GM18498 (cell line): ENCODE measurements at regions not wholly inside any gene's neighbourhood (a gene's known extent, or its start where the extent isn't known, plus 50 kb on each side); places are given as distances from the start of the nearest gene placed in this dataset.
"Not testable (repeated sequence)": the region's sequence is repeated elsewhere in the genome, so short reads cannot be mapped to it uniquely, and the experiment has no call there.

Source experiments
- ATAC-seq: cut with Tn5 transposase; IDR thresholded peaks from one replicate; pipeline ENCODE4 v1.9.1; 2021; ENCODE audit warnings: mild to moderate bottlenecking, moderate library complexity; ENCODE audit not compliant: unreplicated experiment

DNA sequence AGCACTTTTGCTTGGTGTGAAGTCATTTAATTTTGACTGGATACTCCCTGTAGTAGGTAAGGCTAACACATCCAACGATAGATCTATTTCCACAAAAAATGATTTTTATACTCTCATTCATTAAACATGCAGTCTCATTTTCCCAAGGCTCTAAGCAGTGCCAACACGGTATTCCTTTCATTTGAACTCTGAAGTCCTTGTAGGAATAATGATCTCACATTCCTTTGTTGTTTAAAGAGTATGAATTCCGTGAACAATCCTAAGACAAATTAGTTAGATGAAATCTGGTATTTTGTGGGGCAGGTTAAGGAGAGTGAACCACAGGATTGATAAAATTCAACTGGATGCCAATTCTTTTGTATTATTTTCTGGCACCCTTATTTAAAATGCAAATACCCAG, 66.6 kb downstream of the LACC1 start:
- ATAC-seq, result no peak

GRCh38 chr13:43947897-43948458, 68.3 kb downstream of the LACC1 start:
- ATAC-seq, result no peak

DNA sequence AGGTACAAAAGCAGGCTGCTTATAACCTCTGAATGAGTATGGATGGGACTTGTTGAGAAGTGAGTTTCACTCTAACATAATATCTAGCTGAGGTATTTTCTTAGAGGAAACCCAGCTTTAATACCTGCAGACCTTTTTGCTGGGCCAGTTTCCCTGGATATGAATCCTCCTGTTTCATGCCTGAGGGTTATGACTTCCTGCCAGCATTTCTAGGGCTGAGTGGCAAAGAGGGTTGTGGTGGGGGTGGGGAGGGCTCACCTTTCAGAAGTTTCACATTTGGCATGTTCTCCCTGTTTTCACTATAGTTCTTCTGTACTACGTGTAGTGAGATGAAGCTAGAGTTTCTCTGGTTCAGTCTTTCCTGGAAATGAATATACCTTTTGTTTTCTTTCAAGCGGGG, 73.7 kb downstream of the LACC1 start:
- ATAC-seq, result no peak

DNA sequence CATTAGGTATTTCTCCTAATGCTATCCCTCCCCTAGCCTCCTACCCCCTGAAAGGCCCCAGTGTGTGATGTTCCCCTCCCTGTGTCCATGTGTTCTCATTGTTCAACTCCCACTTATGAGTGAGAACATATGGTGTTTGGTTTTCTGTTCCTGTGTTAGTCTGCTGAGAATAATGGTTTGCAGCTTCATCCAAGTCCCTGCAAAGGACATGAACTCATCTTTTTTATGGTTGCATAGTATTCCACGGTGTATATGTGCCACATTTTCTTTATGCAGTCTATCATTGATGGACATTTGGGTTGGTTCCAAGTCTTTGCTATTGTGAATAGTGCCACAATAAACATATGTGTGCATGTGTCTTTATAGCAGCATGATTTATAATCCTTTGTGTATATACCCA, 77.3 kb downstream of the LACC1 start:
- not testable (repeated sequence) for ATAC-seq

DNA sequence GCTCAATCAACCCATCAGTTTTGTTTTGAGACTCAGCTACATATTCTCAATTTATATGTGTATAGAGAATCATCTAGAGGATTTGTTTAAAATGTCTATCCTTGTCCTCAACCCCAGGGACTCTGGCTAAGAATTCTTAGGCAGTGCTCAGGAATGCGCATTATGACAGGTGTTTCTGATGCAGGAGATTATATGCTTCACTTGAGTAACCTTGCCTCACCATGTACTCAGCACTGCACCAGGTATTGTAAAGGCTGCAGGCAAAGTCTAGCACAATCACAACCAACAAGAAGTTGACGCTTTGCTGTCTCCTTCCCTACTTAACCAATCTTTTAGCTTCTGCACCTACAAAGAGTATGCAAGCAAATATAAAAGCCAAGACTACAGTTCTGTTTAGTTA, 79.6 kb downstream of the LACC1 start:
- no peak for ATAC-seq

GRCh38 chr13:43961909-43962308, 82.2 kb downstream of the LACC1 start:
- no peak for ATAC-seq

DNA sequence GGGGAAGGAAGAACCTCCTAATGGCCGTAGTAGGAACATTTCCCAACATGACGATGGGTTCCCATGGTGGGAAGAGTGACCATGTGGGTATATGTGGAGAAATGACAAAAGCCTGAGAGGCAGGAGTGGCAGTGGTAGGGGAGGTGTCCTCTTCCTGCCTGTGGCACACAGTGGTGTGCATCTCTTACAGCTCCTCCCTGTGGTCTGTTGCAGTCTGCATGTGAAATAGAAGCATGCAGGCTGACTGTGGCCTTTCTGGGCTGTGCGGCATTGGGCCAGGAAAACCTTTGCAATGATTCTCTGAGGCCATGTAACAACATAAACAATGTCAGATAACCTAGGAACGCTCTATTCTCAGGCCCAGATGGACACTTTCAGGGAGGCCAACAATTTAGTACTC, 84.0 kb downstream of the LACC1 start:
- ATAC-seq, result no peak

DNA sequence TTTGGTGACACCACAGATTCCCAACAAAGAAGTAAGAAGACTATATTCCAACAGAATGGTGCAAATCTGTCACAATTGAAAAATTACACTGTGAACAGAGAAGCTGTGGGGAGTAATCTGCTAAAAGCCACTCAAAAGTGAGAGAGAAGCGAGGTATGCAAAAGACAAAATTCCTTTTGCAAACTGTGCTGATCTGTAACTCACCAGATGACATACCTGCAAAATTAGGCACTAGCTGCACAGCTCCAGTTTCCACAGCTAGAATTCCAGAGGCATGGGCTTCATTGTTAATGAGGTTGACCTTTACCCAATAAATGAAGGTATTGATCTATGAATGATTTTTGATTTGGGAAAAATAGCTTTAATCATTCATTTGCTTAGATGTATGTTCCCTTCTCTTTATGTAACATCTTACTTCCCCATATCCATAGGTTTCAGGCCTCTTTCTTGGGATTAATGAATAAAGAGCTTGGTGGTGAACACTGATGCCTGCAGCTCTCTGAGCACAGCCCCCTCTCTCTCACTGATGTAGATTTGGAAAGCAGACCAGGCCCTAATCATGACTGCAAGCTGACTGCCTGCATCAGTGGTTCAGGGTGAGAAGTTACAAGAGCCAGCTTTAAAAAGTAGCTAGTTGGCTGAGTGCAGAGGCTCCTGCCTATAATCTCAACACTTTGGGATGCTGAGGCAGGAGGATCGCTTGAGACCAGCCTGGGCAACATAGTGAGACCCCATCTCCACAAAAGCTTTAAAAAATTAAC, 85.2 kb downstream of the LACC1 start:
- ATAC-seq, result no peak

GRCh38 chr13:43965459-43965845, 85.7 kb downstream of the LACC1 start:
- ATAC-seq, result no peak

DNA sequence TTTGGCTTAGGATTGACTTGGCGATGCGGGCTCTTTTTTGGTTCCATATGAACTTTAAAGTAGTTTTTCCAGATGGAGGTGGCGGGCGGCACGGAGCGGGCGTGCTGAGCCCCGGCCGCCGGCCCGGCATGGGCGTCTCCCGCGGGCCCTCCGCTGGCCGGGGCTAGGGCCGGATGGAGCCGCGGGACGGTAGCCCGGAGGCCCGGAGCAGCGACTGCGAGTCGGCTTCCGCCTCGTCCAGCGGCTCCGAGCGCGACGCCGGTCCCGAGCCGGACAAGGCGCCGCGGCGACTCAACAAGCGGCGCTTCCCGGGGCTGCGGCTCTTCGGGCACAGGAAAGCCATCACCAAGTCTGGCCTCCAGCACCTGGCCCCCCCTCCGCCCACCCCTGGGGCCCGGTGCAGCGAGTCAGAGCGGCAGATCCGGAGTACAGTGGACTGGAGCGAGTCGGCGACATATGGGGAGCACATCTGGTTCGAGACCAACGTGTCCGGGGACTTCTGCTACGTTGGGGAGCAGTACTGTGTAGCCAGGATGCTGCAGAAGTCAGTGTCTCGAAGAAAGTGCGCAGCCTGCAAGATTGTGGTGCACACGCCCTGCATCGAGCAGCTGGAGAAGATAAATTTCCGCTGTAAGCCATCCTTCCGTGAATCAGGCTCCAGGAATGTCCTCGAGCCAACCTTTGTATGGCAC, 88.7 kb downstream of the LACC1 start:
- ATAC-seq, result not testable (repeated sequence)

DNA sequence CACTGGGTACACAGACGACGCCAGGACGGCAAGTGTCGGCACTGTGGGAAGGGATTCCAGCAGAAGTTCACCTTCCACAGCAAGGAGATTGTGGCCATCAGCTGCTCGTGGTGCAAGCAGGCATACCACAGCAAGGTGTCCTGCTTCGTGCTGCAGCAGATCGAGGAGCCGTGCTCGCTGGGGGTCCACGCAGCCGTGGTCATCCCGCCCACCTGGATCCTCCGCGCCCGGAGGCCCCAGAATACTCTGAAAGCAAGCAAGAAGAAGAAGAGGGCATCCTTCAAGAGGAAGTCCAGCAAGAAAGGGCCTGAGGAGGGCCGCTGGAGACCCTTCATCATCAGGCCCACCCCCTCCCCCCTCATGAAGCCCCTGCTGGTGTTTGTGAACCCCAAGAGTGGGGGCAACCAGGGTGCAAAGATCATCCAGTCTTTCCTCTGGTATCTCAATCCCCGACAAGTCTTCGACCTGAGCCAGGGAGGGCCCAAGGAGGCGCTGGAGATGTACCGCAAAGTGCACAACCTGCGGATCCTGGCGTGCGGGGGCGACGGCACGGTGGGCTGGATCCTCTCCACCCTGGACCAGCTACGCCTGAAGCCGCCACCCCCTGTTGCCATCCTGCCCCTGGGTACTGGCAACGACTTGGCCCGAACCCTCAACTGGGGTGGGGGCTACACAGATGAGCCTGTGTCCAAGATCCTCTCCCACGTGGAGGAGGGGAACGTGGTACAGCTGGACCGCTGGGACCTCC, 89.4 kb downstream of the LACC1 start:
- not testable (repeated sequence) for ATAC-seq

DNA sequence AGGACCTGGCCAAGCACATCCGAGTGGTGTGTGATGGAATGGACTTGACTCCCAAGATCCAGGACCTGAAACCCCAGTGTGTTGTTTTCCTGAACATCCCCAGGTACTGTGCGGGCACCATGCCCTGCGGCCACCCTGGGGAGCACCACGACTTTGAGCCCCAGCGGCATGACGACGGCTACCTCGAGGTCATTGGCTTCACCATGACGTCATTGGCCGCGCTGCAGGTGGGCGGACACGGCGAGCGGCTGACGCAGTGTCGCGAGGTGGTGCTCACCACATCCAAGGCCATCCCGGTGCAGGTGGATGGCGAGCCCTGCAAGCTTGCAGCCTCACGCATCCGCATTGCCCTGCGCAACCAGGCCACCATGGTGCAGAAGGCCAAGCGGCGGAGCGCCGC, 90.2 kb downstream of the LACC1 start:
- not testable (repeated sequence) for ATAC-seq

GRCh38 chr13:43970520-43971242, 91.0 kb downstream of the LACC1 start:
- not testable (repeated sequence) for ATAC-seq

- ATAC-seq, result not testable (repeated sequence)
Observed at GRCh38 chr13:43971324-43971723, 91.6 kb downstream of the LACC1 start.

GRCh38 chr13:43977911-43978310, 98.2 kb downstream of the LACC1 start:
- ATAC-seq, result no peak

DNA sequence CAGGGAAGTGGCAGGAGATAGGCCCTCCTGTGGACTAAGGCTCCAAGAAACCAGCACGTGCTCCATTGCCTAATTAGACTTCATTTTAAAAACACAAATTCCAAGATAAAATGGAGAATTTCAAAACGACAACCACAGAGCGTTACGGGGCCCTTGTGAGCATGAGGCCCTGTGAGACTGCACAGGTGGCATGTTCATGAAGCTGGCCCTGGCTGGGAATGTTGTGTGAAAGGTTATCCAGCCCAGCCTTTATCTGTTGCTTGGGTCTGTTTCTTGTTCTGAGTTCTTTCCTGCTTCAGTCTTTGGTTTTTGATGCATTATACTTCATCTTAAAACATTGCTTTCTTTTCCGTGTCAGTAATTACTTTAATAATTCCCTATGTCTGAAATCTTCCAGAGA, 99.0 kb downstream of the LACC1 start:
- no peak for ATAC-seq

DNA sequence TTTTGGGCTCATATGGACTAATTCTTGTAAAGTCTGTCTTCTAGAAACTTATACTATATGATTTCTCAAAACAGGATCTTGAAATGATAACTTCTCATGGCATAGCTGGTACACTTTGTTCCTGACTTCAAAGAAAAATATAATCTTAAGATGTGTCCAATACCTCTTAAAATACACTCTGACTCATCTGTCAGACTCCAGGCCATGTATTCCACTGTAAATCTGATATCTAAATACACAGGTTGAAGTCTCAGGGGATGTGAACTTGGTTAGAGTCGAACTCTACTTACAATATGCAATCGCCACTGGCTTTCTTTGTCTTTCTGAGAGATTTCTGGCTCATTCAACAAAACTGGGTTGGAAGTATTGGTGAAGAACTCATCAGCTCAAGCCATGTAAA, 99.8 kb downstream of the LACC1 start:
- ATAC-seq, result no peak

- ATAC-seq, result no peak
Observed at GRCh38 chr13:43980587-43980986, 100.9 kb downstream of the LACC1 start.

DNA sequence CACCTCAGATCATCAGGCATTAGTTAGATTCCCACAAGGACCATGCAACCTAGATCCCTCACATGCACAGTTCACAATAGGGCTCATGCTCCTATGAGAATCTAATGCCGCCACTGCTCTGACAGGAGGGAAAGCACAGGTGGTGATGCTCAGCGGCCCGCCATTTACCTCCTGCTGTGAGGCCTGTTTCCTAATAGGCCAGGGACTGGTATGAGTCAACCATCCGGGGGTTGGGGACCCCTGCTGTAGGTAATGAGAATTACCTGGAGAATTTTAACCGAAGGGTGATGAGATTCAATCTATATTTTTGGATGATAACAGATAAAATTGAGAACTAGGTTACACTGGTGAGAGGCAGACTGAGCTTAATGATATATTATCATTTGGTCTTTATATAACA, 101.4 kb downstream of the LACC1 start:
- ATAC-seq, result no peak

GRCh38 chr13:43981512-43982301, 102.0 kb downstream of the LACC1 start:
- ATAC-seq, result no peak
